ENCODE measurements at regions not wholly inside any gene's neighbourhood (a gene's known extent, or its start where the extent isn't known, plus 50 kb on each side); places are given as distances from the start of the nearest gene placed in this dataset.

GRCh38 chr15:35247150-35247549 is 162.1 kb upstream of the NANOGP8 start:
- TF ChIP-seq CTCF (conservative IDR thresholded peaks at IDR 0.05; ENCODE audit: low read depth, low read length) = no peak
- no peak for TF ChIP-seq EZH2 (IDR thresholded peaks at IDR 0.05; ENCODE audit: low read length, unreplicated experiment)

All from PC-3 (cell line).